HL-60/S4 treated with phorbol 12-myristate 13-acetate at 8.2 ng/mL for 4 days and 3 days (cell line): ENCODE measurements at regions not wholly inside any gene's neighbourhood (a gene's known extent, or its start where the extent isn't known, plus 50 kb on each side); places are given as distances from the start of the nearest gene placed in this dataset.

Source experiments
- in situ Hi-C: fragments of 300-500 bp; cut with MboI; formaldehyde crosslinking; loops from 2 replicates; pipeline ENCODE4 v1.15.0; 2022; ENCODE audit warnings: low sequenced_read_pairs

DNA sequence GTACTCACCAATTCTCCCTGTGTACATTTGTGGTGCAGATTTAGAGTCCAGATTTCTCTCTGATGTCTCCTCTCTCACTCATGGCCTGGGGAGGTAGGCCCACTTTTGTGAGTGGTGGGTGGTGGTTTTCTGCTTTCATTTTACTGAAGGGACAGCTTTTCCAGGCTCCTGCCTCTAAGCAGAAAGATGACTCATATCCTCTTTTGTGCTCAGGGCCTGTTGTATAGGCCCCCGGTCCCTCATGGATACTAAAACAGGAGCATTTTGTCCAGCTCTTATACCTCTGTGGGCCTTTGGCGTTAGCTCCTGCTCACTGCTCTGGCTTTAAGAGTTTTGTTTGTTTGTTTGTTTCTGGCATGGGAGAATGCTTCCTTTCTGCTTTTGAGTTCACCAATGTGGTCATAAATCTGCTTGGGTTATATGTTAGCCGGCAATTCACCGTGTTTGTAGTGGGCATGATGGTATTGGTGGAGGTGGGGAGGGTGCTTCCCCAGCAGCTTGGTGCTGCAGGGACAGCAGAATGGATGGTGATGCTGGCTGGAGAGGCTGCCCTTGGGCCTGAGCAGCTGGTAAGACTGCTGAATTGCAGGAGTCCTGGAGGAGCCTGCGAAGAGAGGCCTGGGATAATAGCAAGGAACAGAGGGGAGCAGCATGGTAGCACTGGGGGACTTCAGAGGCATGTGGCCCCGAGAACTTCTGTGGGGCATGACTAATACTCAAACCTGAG, 468.7 kb downstream of the RPS24 start:
- in situ Hi-C loops, result no loop called here

DNA sequence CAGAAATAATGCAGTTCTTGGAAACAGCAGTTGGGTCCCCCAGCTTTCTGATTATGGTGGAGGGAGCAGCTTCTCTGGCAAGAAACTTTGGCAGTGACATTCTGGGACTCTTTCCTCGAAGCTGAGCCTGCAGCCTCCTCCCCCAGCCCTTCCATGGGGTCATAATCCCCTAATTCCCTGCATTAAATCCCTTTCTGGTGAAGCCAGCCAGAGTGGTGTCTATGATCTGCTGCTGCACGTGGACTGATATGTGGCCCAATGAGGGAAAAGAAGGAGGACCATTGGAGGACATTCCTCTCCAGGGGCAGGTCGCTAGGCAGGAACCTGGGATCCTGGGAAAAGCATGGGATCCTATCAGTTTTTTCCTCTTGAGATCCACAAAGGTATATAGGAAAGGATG, 470.5 kb downstream of the RPS24 start:
- in situ Hi-C loops, result no loop called here

DNA sequence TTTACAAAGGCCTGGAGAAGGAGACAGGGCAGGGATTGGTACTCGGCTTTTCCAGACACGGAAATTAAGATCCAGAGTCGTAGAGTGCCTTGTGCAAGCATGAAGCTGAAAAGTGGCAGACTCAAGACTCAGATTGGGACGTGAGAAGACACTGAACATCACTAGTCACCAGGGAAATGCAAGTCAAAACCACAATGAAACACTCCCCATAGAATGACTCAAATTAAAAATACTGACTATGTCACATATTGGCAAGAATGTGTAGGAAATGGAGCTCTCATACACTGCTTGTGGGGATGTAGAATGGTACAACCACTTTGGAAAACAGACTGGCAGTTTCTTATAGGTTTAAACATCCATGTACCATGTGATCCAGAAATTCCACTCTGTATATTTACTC, 472.0 kb downstream of the RPS24 start:
- in situ Hi-C loops, result no loop called here

DNA sequence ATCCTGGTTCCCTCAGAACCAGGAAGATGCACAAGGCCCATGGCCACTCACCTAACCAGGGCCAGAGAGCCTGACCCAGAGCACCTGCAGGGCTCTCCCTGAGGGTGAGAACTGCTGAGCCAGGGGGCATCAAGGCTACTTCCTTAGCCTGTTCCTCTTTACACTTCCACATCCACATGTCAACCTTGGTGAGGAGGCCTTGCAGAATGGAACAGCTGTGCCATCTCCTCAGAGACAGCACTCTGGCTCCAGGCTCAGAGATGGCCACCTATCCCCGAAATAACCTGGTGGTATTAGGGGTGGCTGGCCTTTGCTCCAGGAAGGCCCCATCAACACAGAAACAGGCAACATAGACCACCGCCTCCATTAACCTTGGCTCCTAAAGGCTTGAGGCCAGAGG, 473.0 kb downstream of the RPS24 start:
- in situ Hi-C loops, result no loop called here

DNA sequence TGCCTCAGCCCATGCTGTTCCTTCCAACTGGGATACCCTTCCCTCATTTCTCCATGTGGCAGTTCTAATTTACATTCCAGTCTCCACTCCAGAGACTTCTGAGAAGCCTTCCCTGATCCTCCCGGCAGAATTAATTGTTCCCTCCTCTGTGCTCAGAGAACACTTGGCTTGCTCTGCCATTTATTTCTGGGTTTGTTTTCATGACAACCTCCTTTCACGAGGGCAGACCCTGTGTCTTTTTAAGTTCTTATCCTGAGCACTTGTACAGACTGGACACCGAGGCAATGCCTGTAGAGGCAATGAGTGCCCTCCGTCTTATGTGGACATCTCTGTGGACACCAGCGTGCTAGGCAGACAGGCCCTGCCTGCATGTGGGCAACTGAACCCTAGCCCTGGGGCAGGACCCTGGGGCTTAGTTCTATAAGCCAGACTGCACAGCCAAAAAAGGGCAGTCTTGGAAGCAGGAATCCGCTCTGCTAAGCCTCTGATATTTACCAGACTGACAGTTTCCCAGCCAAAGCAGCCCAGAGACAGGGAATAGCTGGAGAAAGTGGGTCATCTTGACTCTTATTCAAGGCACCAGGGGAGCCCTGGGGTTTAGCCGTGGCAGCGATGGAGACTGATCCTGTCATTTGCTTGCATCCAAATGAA, 474.0 kb downstream of the RPS24 start:
- in situ Hi-C loops, result no loop called here

DNA sequence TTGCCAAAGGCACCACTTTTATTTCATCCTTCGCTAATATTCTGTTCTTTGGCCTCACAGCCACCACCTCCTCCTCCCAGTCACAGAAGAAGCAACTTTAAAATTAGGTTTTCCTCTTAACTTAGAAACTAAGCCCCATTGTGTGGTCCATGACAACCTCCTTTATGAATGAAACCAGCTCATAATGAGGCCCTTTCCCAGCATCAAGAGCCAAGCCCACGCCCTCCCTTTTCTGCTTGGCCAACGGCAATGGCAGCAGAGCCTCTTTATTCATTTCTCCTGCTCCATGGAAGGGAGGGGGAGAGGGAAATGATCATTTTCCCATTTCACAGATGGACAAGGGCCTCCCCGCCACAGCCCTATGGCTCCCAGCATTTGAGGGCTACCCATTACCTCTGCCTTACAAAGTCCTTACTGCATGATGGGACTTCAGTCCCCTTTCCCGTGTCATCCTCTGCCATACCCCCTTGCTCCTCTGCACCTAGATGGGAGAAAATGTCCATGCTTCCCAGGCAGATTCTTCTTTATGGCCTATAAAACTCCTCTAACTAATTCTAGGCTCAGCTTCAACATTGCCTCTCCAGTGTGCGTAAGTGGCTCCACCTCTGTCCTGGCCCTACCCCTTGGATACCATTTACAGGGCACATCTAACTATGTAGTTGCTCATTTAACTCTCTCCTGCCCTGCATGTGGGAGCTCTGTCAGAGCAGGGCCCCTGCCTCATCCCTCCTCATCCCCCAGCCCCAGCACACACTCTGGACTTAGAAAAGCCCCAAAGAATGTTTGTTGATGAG, 475.5 kb downstream of the RPS24 start:
- in situ Hi-C loops, result no loop called here

DNA sequence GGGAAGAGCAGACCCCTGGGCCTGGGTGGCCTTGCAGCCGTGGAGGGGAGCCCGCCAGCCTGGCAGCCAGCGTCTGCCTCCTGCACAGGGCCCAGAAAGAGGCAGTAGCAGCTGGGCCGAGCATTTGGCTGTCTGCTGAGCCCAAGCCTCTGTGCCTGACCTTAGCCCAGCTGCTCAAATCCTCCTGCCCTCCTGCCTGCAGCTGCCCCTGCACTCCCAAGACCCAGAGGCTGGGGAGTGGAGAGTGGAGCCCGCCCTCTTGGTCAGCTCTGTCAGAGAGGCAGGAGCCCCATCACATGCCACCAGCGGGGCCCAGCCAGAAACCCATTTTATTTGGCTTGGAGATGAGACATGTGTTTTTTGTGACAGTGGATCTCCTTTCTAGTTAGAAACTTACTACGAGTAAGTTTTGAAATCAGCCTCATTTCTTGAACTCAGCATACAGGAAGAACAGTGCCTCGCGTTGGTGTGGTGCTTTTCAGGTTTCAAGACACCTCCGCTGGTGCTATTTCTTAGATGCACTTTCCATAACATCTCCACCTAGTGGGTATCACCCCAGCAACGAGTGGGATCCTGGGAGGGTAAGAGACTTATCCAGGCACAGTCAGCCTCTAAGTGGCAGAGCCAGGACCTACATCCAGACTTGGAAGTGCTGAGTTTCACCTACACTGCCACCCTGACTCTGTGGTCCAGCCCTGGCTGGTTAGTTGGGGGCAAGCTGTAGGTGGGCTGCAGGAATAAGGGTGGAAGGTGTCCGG, 477.1 kb downstream of the RPS24 start:
- in situ Hi-C loops, result no loop called here

DNA sequence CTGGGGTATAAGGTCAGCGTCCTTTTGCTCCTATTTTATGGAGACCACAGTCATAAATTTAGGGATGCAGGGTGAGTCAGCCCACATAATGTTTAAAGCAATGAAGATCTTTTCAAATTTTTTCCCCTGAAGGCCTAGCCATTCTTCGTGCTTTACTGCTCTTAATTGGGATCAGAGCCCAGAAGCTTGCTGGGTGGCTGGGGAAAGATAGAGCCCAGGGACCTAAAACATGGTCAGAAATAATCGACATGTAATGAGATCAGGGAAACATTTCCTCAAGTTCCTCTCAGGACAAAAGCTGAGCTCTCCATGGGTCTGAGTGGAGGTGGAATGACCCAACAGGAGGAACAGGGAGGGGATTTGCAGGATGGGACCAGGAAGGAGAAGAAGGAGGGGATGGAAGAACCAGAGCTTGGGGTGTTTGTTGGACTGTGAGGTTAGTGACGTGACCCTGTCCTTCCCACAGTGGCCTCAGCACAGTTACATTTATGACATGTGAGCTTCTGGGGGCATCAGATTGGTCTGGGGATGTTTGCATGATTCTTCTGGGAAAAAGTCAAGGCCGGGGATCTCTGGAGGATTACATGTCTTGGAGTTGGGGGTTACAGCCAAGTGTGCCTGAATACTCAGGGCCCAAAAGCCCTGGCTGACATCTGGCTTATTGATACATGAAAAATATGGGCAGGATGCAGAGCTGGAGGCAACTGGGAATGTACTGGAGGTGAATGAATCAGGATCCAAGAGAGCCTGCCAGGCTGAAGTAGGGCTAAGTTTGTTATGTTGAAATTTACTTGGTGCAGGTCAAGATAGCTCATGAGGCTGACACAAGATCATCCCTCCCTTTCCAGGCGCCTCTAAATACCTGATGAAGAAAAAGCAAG, 477.9 kb downstream of the RPS24 start:
- in situ Hi-C loops, result no loop called here

DNA sequence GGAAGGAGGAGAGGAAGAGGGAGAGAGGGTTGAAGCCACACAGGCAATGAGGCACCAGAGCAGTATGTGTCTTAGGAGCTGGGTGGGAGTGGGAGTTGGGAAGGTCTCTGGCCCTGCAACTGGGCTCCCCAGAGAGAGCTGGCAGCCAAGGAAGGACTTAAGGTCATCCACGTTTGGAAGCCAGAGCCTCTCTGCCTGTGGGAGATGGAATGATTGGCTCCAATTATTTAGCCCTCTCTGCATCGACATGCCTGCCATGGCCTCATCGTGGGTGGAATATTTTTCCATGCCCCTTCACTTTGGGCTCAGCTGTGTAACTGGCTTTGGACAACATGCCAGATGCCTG, 478.5 kb downstream of the RPS24 start:
- in situ Hi-C loops, result no loop called here

DNA sequence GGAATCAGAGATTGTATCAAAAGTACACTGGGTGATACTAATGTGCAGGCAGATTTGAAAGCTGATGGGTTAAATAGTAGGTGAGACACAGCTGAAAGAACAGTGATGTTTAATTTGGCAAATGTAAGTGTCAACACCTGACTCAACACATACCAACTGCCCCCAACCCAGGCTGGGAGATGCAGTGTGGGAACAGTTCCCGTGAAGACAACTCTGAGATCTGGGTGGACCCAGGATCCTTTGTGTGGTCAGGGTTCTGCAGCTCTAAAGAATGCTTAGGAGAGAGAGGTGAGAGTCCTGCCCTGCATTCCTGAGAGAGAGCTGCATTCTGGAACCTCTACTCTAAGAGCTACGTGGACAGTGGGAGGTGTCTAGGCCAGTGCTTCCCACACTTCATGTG, 479.7 kb downstream of the RPS24 start:
- in situ Hi-C loops, result no loop called here

DNA sequence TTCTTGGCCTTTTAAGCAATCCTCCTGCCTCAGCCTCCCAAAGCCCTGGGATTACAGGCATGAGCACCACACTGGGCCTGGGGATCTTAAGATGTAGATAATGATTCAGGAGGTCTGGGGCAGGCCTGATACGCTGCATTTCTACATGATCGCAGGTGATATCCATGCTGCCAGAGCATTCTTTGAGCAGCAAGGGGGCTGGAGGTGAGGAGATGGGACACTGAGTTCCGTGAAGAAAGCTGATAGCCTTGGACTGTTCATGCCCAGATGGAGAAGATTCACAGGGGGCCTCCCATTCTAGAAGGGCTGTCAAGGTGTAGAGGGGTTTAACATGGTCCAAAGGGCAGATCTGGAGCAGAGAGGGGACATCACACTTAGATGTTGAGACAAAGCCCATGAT, 480.3 kb downstream of the RPS24 start:
- in situ Hi-C loops, result no loop called here

DNA sequence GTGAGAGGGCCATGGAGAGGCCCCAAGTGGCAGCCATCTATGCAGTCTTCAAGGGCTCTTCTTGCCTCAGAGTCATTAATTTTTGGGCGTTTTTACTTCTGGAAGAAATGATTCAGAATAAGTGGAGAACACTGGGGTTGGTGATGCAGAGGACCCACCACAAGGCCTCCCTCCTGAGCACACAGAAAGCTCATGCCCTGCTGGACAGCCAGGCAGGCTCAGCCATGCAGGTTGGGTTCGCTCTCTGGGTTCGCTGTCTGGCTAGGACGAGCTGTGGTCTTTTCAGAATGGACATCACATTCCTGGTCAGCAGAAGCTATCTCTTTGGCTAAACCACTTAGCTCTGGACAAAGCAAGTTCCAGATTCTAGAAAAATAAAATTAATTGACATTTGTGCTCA, 480.8 kb downstream of the RPS24 start:
- in situ Hi-C loops, result no loop called here

DNA sequence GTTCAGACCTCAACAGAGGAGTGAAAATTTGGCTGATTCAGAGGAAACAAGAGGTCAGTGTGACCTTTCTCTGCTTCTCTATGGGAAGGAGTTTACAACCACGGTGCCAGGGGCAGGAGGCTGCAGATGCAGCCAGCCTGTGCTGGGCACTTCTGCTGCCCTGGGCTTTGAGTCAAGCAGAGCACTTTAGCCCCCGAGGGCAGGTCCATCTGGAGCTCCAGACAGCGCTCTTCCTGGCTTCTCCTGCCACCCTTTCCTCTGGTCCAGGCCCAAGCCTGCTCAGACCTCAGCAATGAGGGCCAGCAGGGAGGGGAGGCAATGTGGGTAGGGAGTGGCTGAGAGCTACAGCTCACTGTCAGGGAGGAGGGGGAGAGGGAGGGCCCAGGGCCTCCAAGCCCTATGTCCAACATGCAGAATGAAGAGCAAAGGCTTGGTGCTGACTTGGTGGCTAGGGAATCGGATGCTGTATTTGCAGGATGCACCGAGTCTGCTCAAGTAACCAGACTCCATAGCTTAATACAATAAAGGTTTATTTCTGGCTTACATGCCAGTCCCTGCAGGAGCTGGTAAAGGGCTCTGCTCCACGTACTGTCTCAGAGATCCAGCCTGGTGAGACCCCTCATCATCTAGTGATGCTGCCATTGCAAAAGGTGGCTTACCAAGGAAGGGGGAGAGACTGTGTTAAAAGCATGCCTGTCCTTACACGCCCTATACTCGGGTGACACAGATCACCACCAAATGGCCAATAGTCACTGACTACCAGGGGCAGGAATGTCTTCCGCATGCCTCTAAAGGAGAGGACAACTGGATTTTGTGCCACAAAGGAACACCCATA, 481.6 kb downstream of the RPS24 start:
- in situ Hi-C loops, result no loop called here

DNA sequence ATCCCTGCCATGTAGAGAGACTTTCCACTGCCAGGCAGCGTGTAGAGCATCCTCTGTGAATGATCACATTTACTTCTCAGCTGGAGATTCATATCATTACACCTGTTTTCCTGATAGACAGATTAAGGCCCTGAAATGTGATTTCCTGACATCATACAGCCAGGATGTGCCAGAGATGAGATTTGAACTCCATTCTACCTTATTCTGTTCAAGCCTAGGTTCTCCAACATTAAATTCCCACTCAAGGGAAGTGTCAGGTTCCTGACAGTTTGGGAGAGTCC, 482.1 kb downstream of the RPS24 start:
- in situ Hi-C loops, result no loop called here

DNA sequence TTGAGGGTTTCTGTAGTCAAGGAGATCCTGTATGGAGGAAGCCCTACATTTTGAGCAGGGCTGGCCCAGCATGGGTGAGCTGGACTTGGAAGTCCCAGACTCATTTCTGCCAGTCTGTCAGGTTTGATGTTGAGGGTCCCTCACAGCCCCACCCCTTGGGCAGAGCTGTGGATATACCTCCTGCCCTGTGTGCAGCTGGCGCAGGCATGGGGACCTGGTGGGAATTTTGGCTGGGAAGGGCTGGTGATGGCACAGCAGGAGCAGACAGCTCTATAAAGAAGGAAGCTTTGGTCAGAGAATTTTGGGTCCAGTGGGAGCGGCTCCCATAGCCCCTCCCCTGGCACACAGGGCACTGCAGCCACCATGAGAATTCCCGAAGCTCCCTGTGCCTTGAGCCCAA, 482.6 kb downstream of the RPS24 start:
- in situ Hi-C loops, result no loop called here

DNA sequence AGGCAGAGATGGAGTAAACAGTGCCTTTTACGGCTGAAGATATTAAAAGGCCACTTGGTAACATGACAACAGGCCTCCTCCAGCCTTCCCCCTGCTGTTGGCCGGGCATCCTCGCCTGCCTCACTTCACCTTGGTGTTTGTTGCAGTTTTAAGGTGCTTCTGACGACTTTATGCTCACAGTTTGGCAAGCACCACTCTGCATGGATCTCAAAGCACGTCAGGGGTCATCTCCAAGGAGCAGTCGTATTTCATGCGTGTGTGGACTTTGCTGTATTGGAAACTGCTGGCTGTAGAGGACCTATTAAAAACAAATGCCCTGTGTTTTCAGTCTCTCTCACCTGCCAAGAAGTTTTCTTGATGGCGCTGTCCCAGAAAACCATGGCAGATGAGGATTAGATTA, 483.1 kb downstream of the RPS24 start:
- in situ Hi-C loops, result no loop called here

DNA sequence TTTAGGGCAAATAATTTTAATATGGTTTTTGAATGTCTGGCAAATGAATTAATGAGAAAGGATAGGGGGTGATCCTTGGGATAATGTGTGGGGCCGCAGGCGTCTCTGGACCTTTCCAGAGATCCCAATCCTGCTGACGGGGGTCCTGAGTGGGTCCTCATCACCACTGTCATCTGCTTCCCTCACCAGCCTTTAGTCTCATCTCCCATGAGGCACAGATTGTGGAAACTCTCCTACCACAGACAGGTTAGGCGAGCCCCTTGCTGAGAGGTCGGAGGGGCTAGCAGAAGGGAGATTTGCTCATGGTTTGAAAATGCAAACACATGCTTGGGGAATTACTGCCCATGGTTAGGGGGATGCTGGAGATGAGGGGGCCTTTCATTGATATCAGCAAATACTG, 484.6 kb downstream of the RPS24 start:
- in situ Hi-C loops, result no loop called here

DNA sequence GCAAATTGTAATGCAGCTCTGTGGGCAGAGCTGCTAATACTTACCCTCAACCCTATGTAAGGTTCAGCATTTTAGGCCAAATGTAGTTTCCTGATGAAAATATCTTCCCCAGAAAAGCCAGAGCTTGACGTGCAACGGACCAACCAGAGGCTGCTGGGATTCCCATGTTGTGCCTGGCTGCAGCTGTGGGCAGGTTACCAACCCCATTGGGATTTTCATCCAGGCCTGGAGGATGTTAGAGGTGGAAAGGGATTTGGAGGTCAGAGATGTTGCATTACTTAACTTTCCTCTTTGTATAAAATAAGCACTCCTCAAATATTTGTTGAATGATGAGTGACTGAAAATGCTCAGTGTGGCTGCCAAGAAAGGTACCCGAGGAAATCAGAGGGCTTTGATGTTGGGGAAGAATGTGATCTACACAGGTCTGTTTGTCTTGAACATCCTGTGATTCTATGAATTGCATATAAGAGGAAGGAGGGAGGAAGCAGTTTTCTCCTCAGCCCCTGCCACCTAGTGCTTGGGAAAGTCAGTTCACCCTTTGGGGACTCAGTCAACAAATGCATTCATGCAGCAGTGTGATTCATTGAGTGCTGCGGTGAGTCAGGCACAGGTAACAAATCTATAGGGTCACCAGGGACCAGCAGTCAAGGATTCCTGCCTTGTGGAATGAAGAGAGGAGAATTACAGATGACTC, 487.2 kb downstream of the RPS24 start:
- in situ Hi-C loops, result no loop called here

DNA sequence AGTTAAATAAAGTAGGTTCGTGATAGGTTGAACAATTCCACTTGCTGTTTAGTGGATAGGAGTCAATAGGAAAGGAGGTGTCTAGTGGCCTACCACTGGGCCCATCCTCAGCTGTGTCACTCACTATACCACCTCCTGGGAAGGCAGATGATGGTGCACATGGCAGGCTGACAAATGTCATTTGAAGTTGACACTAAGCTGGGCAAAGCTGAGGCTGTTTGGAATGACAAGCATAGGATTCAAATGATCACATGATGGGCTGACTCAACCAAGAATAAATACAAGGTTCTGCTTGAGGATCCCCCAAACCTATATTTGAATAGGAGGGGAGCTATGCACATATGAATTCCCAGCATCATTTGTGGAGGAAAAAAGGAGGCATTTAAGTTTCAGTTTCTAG, 489.8 kb downstream of the RPS24 start:
- in situ Hi-C loops, result no loop called here
